GM13976 (cell line): ENCODE measurements at regions not wholly inside any gene's neighbourhood (a gene's known extent, or its start where the extent isn't known, plus 50 kb on each side); places are given as distances from the start of the nearest gene placed in this dataset.

ENCODE experiments used
- DNase-seq: peaks from one replicate; pipeline ENCODE4 v3.0.0; 2012; ENCODE audit warnings: low spot score
- CTCF ChIP-seq: IDR thresholded peaks from 2 replicates; pipeline ENCODE4 v1.5.1; 2012; ENCODE audit warnings: borderline replicate concordance, mild to moderate bottlenecking; ENCODE audit not compliant: insufficient read depth; ENCODE audit errors: extremely low read depth, missing control alignments, control extremely low read depth
- in situ Hi-C: fragments of 300-500 bp; cut with MboI; formaldehyde crosslinking; loops from one replicate; pipeline ENCODE4 v1.12.0; 2022; ENCODE audit warnings: low sequenced_read_pairs, mixed read lengths, inconsistent platforms; ENCODE audit not compliant: unreplicated experiment

GRCh38 chr17:63173903-63174302 is 207.9 kb downstream of the TANC2 start:
- TF ChIP-seq CTCF, result no peak
- no peak for DNase-seq
- in situ Hi-C loops, result no loop called here

- in situ Hi-C loops, result no loop called here
- no peak for DNase-seq
- no peak for TF ChIP-seq CTCF
These were observed 212.5 kb downstream of the TANC2 start for GRCh38 chr17:63178530-63178929.

- TF ChIP-seq CTCF, result no peak
- in situ Hi-C loops, result no loop called here
- no peak for DNase-seq
These were observed 215.8 kb downstream of the TANC2 start for GRCh38 chr17:63181856-63182255.

- in situ Hi-C loops, result no loop called here
- TF ChIP-seq CTCF, result no peak
- DNase-seq, result no peak
These were observed 219.4 kb downstream of the TANC2 start for GRCh38 chr17:63185420-63185819.

- no peak for DNase-seq
- in situ Hi-C loops, result no loop called here
These were observed 223.0 kb downstream of the TANC2 start for GRCh38 chr17:63189082-63189481.

GRCh38 chr17:63189930-63190329 is 223.9 kb downstream of the TANC2 start:
- in situ Hi-C loops, result no loop called here
- no peak for DNase-seq
- TF ChIP-seq CTCF, result no peak

More at GRCh38 chr17:63189082-63189481, 223.0 kb downstream of the TANC2 start:
- TF ChIP-seq CTCF, result no peak

DNA sequence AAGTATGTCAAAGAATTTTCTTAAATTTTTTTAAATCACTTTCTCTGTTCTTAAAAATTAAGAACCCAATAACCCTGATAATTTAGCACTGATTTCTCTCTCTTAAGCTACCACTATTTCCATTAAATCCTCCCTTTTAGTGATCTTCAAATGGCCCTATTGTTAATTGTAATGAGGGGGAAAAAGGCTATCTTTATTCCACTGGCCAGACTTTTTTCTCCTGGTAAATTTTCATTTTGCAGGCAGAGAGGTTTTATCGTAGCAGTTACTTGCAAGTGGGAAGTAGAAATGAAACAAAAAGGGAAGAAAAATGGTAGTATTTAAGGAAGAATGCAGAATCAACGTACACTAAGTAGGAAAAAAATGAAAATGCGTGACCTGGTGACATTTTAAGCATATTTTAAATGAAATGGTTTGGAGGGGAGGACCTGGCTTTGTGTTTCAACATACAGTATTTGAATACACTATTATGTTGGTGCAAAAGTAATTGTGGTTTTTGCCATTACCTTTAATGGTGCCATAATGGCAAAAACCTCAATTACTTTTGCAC is 224.9 kb downstream of the TANC2 start:
- no peak for TF ChIP-seq CTCF
- no peak for DNase-seq
- in situ Hi-C loops, result no loop called here
